Cortex of kidney (tissue), 1 donor: ENCODE measurements at regions not wholly inside any gene's neighbourhood (a gene's known extent, or its start where the extent isn't known, plus 50 kb on each side); places are given as distances from the start of the nearest gene placed in this dataset.

ENCODE experiments used
- DNase-seq: peaks from one replicate; lab custom pipeline; 2025; lab: John Stamatoyannopoulos, UW

DNA sequence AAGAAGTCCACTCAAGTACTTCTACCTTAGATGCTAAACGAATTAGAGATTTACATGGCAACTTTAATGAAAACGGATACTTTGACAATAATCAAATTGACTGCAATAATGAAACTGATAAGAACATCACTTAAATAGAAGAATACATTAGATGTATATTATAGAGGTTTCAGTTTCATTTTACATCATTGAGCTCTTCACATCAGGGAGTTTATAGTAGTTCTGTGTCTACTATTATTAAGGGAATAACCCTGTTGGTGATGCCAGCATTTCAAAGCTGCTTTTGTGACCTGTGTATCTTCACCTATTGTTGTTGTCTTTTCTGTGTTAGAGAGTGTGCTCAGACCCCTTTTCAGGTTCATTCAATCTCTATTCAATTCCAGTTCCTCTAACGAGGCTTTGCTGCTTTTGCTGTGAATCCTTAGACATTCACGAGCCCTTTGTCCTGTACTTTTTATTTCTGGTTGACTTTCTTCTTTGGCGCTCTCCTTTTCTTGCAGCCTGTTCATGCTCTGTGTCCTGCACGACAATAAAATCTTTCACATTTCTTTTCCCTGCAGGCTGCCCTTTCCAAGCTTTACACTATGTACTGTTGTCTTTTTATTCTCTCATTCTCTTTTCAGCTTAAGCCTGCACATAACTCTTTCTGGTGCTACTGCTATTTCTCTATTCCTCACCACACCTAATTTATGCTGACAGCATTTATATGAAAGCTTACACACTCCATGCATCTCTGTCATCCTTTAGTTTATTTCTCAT lies 232.1 kb downstream of the CPE start:
- DNase-seq = no peak

DNA sequence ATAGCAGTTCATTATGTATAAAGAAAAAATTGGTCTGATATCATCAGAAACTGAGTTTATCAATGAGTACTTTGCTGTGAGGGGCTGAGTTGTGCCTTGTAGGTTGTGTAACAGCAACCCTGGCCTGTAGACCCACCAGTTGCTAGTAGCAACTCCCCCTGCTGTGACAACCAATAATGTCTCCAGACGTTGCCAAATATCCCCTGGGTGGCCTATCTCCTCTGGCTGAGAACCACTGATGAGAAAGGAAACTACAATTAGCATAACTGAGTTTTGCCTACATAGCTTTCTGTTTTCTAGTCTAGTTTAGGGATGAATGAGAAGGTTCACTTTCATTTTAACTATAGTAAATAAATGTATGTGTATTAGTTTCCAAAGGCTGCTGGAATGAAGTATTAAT lies 234.1 kb downstream of the CPE start:
- no peak for DNase-seq

- no peak for DNase-seq
These were observed 234.8 kb downstream of the CPE start for GRCh38 chr4:165613581-165613980.

GRCh38 chr4:165620913-165621312 lies 242.1 kb downstream of the CPE start:
- no peak for DNase-seq

GRCh38 chr4:165621983-165622382 lies 243.2 kb downstream of the CPE start:
- no peak for DNase-seq

DNA sequence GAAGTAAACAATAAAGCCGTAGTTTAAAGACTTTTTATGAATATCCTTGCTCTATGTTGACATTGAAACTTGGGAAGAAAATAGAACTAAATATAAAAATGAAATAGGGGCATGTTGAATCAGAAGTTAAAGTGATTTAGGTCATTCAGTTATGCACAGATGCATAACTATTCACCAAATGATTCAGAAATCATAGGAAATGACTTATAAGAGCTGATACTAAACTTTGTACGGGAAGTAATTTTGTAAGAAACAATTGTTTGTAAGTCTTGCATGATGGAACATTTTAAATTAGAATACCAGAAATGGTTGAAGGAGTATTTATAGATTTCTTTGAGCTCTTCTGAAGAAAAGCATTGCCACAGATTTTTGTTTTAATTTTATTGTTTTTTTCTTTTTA lies 246.5 kb downstream of the CPE start:
- DNase-seq = no peak

DNA sequence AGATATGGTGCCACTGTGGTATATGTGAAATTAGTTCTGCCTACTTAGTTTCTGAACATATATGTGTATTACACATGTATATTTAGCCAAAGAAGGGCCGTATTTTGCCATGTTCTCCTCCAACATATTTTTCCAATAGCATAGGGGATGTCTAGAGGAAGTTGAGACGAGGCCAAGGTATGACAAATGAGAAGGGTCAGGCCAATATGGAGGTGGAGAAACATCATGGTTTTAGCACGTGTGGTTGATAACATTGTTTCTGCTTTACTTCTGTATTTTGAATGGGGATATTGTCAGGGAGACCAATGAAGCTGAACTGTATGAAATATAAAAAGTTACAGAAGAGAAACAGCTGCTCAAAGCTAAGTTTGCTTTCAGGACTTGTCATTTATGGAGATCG lies 246.7 kb upstream of the TLL1 start:
- DNase-seq = no peak

DNA sequence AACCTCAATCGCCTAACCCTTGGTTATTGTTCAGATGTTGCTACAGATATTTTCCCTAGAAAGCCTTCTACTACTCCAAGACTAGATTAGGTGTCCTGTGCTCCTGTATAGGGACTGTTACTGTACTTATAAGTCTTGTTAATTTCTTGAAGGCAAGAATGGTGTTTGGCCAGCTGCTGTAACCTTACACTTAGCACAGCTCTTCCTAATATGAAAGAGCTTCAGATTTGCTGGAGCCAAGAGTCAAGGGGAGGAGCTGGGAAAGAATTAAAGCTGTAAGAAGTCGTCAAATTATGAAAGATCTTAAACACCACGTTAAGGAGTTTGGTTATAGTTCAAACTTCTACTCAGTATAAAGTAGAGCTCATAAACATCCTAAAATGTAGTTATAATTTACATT lies 245.9 kb upstream of the TLL1 start:
- DNase-seq = no peak

GRCh38 chr4:165627548-165627947 lies 245.5 kb upstream of the TLL1 start:
- no peak for DNase-seq

DNA sequence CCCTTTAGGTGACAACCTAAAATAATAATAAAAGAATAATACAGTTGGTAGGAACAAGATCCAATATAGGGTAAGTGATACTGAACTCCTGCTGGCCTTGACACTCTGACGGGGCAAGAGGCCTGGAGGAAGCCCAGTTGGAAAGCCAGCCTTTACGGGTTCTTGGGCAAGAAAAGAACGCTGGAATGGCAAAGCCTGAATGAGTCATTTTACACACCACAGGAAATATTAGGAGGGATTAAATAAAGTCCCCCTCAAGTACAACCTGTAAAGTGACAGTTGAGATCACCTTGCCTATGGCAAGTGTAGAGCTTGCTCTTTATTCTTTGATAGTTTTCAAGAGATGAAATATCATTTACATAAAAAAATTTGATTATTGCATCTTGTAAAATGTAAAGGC lies 244.5 kb upstream of the TLL1 start:
- DNase-seq = no peak

GRCh38 chr4:165630671-165631070 lies 242.4 kb upstream of the TLL1 start:
- DNase-seq = no peak

GRCh38 chr4:165631208-165631894 lies 241.7 kb upstream of the TLL1 start:
- no peak for DNase-seq

GRCh38 chr4:165631912-165632311 lies 241.1 kb upstream of the TLL1 start:
- DNase-seq = no peak

DNA sequence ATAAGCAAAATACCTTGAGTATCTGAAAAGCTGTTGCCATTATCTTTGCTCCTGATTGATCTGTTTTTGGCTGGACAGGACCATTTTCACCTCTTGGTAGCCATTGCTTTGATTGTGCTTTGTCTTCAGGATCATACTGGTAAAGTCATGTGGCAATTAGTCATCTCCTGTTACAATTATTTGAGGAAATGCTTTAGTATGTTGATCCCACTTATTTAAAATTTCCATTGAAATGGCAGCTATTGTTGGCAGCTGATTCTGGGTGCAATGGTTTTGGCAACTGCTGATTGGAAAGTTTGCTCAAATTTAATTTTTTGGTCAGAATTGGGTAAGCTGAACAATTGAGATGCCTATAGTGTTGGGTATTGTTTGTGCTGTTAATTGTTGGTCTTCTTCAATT lies 238.3 kb upstream of the TLL1 start:
- DNase-seq = no peak

DNA sequence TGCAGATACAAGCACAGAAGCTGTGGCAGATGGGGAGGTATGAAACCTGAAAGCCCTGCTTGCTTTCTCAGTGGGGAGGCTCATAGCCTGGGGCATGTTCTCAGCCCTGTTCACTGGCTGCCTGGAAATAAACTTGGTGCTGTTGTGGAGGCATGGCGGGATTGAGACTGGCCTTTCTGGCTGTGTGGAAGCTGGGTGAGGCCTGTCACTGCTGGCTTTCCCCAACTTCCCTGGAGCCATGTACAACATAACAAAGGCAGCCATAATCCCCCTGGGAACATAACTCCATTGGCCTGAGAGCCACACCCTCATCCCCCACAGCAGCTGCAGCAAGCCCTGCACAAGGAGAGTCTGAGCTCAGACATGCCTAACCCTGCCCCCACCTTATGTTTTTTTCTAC lies 237.7 kb upstream of the TLL1 start:
- no peak for DNase-seq

DNA sequence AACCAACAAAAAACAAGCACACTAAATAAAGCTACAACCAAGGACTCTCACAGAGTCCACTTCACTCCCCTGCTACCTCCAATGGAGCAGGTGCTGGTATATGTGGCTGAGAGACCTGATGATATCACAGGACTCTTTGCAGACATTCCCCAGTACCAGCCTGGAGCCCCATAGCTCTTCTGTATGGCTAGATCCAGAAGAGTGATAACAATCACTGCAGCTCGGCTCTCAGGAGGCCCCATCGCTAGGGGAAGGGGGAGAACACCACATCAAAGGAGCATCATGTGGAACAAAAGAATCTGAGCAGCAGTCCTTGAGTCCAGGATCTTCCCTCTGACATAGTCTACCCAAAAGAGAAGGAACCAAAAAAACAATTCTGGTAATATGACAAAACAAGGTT lies 237.1 kb upstream of the TLL1 start:
- DNase-seq = no peak

- no peak for DNase-seq
These were observed 221.1 kb upstream of the TLL1 start for GRCh38 chr4:165651901-165652300.

- no peak for DNase-seq
These were observed 218.5 kb upstream of the TLL1 start for GRCh38 chr4:165654556-165654955.

DNA sequence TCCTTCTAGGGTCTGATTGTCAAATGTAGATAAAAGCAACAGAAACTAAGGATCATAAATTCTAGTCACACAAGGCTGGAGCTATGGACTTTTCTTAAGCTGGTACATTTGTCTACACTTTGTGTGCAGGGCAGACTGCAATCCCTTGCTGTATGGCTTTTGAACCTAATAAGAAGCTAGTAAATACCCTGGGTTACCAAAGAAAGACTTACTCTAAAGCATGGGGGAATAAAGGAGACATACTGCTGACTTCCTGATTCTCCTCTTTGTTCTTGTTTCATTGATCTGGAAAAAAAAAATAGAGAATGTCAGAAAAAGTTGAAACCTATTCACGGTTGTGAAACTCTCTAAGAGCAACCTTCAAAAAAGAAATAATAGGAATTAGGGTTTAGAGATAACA lies 216.6 kb upstream of the TLL1 start:
- DNase-seq = no peak

- no peak for DNase-seq
These were observed 216.1 kb upstream of the TLL1 start for GRCh38 chr4:165656829-165657490.

DNA sequence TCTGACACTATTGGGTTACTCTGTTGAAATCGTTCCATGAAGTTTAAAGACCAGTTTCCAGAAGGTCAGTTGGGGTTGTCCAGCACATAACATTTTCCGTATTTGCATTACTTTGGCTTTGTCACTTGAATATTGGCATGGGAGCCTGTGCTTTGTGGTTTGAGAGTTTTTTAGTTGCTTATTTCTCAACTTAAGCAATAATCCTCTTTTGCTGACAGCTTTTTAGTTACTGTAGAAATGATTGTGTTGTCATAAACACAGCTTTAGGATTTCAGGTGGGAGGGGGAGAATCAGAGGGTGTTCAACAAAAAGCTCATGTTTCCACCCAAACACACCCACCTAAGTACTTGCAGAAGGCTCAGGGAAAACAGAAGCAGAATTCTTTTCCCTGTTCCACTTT lies 210.7 kb upstream of the TLL1 start:
- no peak for DNase-seq

GRCh38 chr4:165663411-165663810 lies 209.6 kb upstream of the TLL1 start:
- DNase-seq = no peak

DNA sequence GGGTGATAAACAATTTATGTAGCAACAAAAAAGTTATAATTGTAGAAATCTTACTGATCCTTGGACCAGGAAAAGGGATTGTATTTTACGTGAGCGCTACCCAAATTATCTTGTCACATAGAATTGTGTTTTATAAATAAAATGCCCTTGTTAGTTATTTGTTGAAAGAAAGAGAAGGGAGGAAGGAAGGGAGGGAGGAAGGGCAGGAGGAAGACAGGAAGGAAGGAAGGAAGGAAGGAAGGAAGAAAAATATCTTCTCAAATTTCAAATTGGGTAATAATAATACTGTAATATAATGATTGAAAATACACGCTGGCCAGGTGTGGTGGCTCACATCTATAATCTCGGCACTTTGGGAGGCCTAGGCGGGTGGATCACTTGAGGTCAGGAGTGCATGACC lies 206.2 kb upstream of the TLL1 start:
- DNase-seq = no peak
